ENCODE measurements at regions not wholly inside any gene's neighbourhood (a gene's known extent, or its start where the extent isn't known, plus 50 kb on each side); places are given as distances from the start of the nearest gene placed in this dataset.

DNA sequence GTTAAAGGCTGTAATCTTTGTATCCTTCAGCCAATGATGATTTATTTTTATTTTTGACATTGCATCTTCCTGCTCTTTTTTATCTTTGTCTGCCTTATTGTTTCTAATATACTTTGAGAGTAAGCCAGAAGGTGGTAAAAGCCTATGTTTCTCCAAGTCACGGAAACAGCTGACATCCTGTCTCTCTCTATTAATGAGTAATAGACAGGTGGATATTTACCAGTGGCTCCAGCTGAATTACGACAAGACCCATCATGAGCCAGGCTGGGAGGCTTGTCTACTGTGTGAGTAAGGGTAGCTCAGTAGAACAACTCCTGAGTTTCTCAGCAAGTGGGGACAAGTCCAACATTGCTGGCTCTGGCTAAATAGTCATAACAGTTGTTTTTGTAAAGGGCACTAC is 166.6 kb downstream of the NDFIP2 start:
- TF ChIP-seq ZNF274 (IDR thresholded peaks at IDR 0.05; ENCODE audit: low read depth, low read length): no peak
- TF ChIP-seq YY1 (IDR thresholded peaks at IDR 0.05; ENCODE audit: insufficient read depth, insufficient read length): no peak
